PC-3 (cell line): ENCODE measurements at regions not wholly inside any gene's neighbourhood (a gene's known extent, or its start where the extent isn't known, plus 50 kb on each side); places are given as distances from the start of the nearest gene placed in this dataset.

Experiments used
- ATAC-seq: fragments of 200-7000 bp; cut with Tn5 transposase; 2 replicates; pipeline ENCODE4 v1.9.1; 2020; ENCODE audit warnings: mild to moderate bottlenecking, moderate library complexity
- BruUV-seq: library from RNA; stranded (reverse); fragments of 400-500 nt; replicated peaks from 2 replicates; lab custom pipeline; 2021; lab: Mats Ljungman, UMichigan
- CTCF ChIA-PET: fragments of 300-600 bp; sonication (Branson Sonifier 250); formaldehyde crosslinking; loops from one replicate; lab custom pipeline; 2022; ENCODE audit warnings: antibody characterized with exemption; lab: Charles Lee
- POLR2A ChIA-PET: fragments of 300-600 bp; sonication (Branson Sonifier 250); formaldehyde crosslinking; loops from one replicate; lab custom pipeline; 2022; ENCODE audit warnings: antibody characterized with exemption; ENCODE audit not compliant: unreplicated experiment; lab: Charles Lee
- DNase-seq: peaks from one replicate; pipeline ENCODE4 v3.0.0-alpha.2; 2015
- H2AFZ ChIP-seq: fragments of 300-600 bp; sonication (generic); 2 replicates; pipeline ENCODE4 v1.6.0; 2016; ENCODE audit warnings: antibody characterized with exemption, low read length
- H3F3A ChIP-seq: fragments of 300-600 bp; sonication (generic); one replicate; pipeline ENCODE4 v1.6.0; 2017; ENCODE audit warnings: antibody characterized with exemption, low read length, control low read depth, mild to moderate bottlenecking; ENCODE audit not compliant: unreplicated experiment
- H3K27ac ChIP-seq: fragments of 300-600 bp; sonication (generic); 2 replicates; pipeline ENCODE4 v1.5.1; 2016; ENCODE audit warnings: mild to moderate bottlenecking, low read length
- H3K27me3 ChIP-seq: fragments of 300-600 bp; sonication (generic); 2 replicates; pipeline ENCODE4 v1.6.1; 2016; ENCODE audit warnings: low read length, mixed read lengths
- H3K36me3 ChIP-seq: fragments of 300-600 bp; sonication (generic); 2 replicates; pipeline ENCODE4 v1.6.1; 2016; ENCODE audit warnings: low read depth, mixed run types, low read length, mixed read lengths
- H3K4me1 ChIP-seq: fragments of 300-600 bp; sonication (generic); 2 replicates; pipeline ENCODE4 v1.5.1; 2016; ENCODE audit warnings: low read length; ENCODE audit not compliant: insufficient read depth
- H3K4me2 ChIP-seq: fragments of 300-600 bp; sonication (generic); 2 replicates; pipeline ENCODE4 v1.6.0; 2016; ENCODE audit warnings: low read length
- H3K4me3 ChIP-seq: fragments of 300-600 bp; sonication (generic); 2 replicates; pipeline ENCODE4 v1.5.1; 2016; ENCODE audit warnings: mild to moderate bottlenecking, low read length, mixed read lengths
- H3K79me2 ChIP-seq: fragments of 300-600 bp; sonication (generic); 2 replicates; pipeline ENCODE4 v1.6.1; 2017; ENCODE audit warnings: low read length, mixed read lengths
- H3K9ac ChIP-seq: fragments of 300-600 bp; sonication (generic); 2 replicates; pipeline ENCODE4 v1.6.0; 2016; ENCODE audit warnings: mild to moderate bottlenecking, low read length
- H3K9me2 ChIP-seq: fragments of 300-600 bp; sonication (generic); replicated peaks from 2 replicates; pipeline ENCODE4 v1.6.1; 2016; ENCODE audit warnings: mixed run types, low read length, mixed read lengths
- H3K9me3 ChIP-seq: fragments of 300-600 bp; sonication (generic); 2 replicates; pipeline ENCODE4 v1.6.1; 2016; ENCODE audit warnings: low read length, mixed read lengths
- H4K20me1 ChIP-seq: fragments of 300-600 bp; sonication (generic); 2 replicates; pipeline ENCODE4 v1.6.1; 2016; ENCODE audit warnings: low read length, mixed read lengths
- CTCF ChIP-seq: fragments of 300-600 bp; sonication (generic); conservative IDR thresholded peaks from 2 replicates; pipeline ENCODE4 v1.5.1; 2017; ENCODE audit warnings: antibody characterized with exemption, low read depth, mild to moderate bottlenecking, low read length
- EZH2 ChIP-seq: fragments of 300-600 bp; sonication (generic); IDR thresholded peaks from one replicate; pipeline ENCODE4 v1.6.1; 2017; ENCODE audit warnings: antibody characterized with exemption, mild to moderate bottlenecking, low read length; ENCODE audit not compliant: unreplicated experiment
- EZH2phosphoT487 ChIP-seq: fragments of 300-600 bp; sonication (generic); IDR thresholded peaks from 2 replicates; pipeline ENCODE4 v1.6.1; 2018; ENCODE audit warnings: mild to moderate bottlenecking, antibody characterized with exemption, low read length, borderline replicate concordance
- intact Hi-C: fragments of 100-400 bp; cut with micrococcal nuclease; formaldehyde crosslinking; loops from 2 replicates; pipeline ENCODE4 v1.9.0; 2023

- Histone ChIP-seq H3K4me1 (no peaks in the 10 kb centered on the region), H3K4me2 (no peak overlapping the region), H3K27me3 (no peaks in the 10 kb centered on the region), H3K27ac (no peak overlapping the region), H3K79me2 (no peaks in the 10 kb centered on the region), H3K9me3 (no peaks in the 10 kb centered on the region), H3K36me3 (no peaks in the 10 kb centered on the region), H3K9ac (no peak overlapping the region), H2AFZ (no peak overlapping the region), H3K4me3 (no peak overlapping the region), H3K9me2 (no peaks in the 10 kb centered on the region), H4K20me1 (no peaks in the 10 kb centered on the region), H3F3A (no peaks in the 10 kb centered on the region)
- POLR2A ChIA-PET: no interaction called here
- no peak for DNase-seq
- TF ChIP-seq CTCF: no peak
- no peak for TF ChIP-seq EZH2phosphoT487
- TF ChIP-seq EZH2: no peak
- intact Hi-C loops: no loop called here
- CTCF ChIA-PET: no interaction called here
- BruUV-seq: no TSS peak
- no peak for ATAC-seq
Measured at GRCh38 chr9:120210274-120210673, 369.7 kb downstream of the CDK5RAP2 start.

DNA sequence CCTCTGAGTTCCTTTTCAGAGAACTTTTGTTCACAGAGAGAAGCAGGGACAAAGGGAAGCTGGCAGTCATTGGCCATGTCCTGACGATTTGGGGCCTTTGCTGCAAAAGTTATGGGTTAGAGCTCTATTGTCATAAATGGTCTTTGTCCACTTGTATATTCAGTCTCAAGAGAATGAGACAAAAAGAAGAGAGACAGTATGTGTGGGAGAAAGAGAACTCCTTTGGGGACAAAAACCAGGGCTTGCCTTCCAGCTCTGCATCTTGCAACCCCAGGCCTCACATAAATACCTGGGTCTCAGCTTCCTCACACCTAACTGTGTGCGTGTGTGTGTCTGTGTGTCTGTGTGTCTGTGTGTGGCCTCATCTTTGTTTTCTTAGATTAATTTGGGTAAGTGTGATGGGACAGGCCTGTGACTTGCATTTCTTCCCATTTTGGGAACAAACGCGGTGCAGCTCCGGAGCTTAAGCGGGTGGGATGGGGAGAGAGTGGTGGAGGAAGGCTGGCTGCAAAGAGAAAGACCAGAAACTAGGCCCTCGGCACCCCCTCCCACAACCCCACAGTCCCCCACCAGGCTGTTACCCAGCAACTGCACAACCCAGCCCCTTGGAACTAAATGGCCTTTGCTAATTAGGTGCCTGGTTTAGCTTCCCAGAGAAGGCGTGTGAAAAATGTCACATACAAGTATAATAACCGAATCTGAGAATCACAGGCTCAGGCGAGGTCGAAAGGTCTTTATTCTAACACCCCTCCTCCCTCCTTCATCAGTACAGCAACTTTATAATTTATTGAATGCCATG, 376.9 kb downstream of the CDK5RAP2 start:
- POLR2A ChIA-PET: no interaction called here
- H3K36me3 ChIP-seq: no peaks in the 10 kb centered on the region
- H3K9me2 ChIP-seq: no peaks in the 10 kb centered on the region
- H3K4me1 ChIP-seq: no peaks in the 10 kb centered on the region
- no peak overlapping the region for H3K27ac ChIP-seq
- no peaks in the 10 kb centered on the region for H4K20me1 ChIP-seq
- H3K4me2 ChIP-seq: no peak overlapping the region
- ATAC-seq: no peak
- no peaks in the 10 kb centered on the region for H3F3A ChIP-seq
- H3K79me2 ChIP-seq: no peaks in the 10 kb centered on the region
- H3K27me3 ChIP-seq: no peaks in the 10 kb centered on the region
- CTCF ChIA-PET: no interaction called here
- H3K9me3 ChIP-seq: no peaks in the 10 kb centered on the region
- no peak for DNase-seq
- H3K9ac ChIP-seq: no peak overlapping the region
- TF ChIP-seq EZH2 (no peak), EZH2phosphoT487 (no peak), CTCF (no peak)
- BruUV-seq: no TSS peak
- intact Hi-C loops: no loop called here
- H2AFZ ChIP-seq: no peak overlapping the region
- H3K4me3 ChIP-seq: no peak overlapping the region

- BruUV-seq: no TSS peak
- ATAC-seq (no peak), DNase-seq (no peak)
- Histone ChIP-seq H3K4me2 (no peak overlapping the region), H3K27me3 (no peaks in the 10 kb centered on the region), H3K9ac (no peak overlapping the region), H3K4me1 (no peaks in the 10 kb centered on the region), H2AFZ (no peak overlapping the region), H3K79me2 (no peaks in the 10 kb centered on the region), H3K9me2 (no peaks in the 10 kb centered on the region), H4K20me1 (no peaks in the 10 kb centered on the region), H3K4me3 (no peak overlapping the region), H3K36me3 (no peaks in the 10 kb centered on the region), H3K9me3 (no peaks in the 10 kb centered on the region), H3K27ac (no peak overlapping the region), H3F3A (no peaks in the 10 kb centered on the region)
- intact Hi-C loops: no loop called here
- ChIA-PET POLR2A (no interaction called here), CTCF (no interaction called here)
- TF ChIP-seq EZH2: no peak
- TF ChIP-seq EZH2phosphoT487: no peak
- TF ChIP-seq CTCF: no peak
Measured at GRCh38 chr9:120198027-120198426, 381.9 kb downstream of the CDK5RAP2 start.
